Keratinocyte (primary cell): ENCODE measurements at regions not wholly inside any gene's neighbourhood (a gene's known extent, or its start where the extent isn't known, plus 50 kb on each side); places are given as distances from the start of the nearest gene placed in this dataset.

Experiments
- DNase-seq: peaks from one replicate; pipeline ENCODE4 v3.0.0-alpha.2; 2011; ENCODE audit warnings: low read depth, missing footprints, low spot score
- FAIRE-seq: peaks from 2 replicates; lab custom pipeline; 2011; peaks lifted over from hg19 to GRCh38; lab: Jason Lieb, UNC
- H2AFZ ChIP-seq: 2 replicates; pipeline ENCODE4 v1.6.0; 2012; ENCODE audit warnings: low read length, control low read depth, inconsistent platforms; ENCODE audit not compliant: control insufficient read depth
- H3K27ac ChIP-seq: 2 replicates; pipeline ENCODE4 v1.5.1; 2011; ENCODE audit warnings: low read length; ENCODE audit not compliant: control insufficient read depth, insufficient read depth
- H3K27me3 ChIP-seq: 3 replicates; pipeline ENCODE4 v1.6.0; 2011; ENCODE audit warnings: low read length; ENCODE audit not compliant: control insufficient read depth, insufficient read depth; ENCODE audit errors: extremely low read depth
- H3K36me3 ChIP-seq, 2 experiments: 2 replicates in 1 of 2; 3 replicates in 1 of 2; pipeline ENCODE4 v1.5.1; 2011; ENCODE audit warnings: low read length in 2 of 2, mild to moderate bottlenecking in 1 of 2; ENCODE audit not compliant: control insufficient read depth in 2 of 2, insufficient read depth in 2 of 2; ENCODE audit errors: extremely low read depth in 1 of 2
- H3K4me1 ChIP-seq: 3 replicates; pipeline ENCODE4 v1.5.1; 2011; ENCODE audit warnings: low read length; ENCODE audit not compliant: control insufficient read depth, insufficient read depth; ENCODE audit errors: extremely low read depth
- H3K4me2 ChIP-seq: 3 replicates; pipeline ENCODE4 v1.6.0; 2011; ENCODE audit warnings: low read depth, low read length; ENCODE audit not compliant: control insufficient read depth, insufficient read depth; ENCODE audit errors: extremely low read depth
- H3K4me3 ChIP-seq, 3 experiments: fragments of 200-600 bp in 1 of 3; sonication (generic) in 1 of 3; 2 replicates in 2 of 3; 3 replicates in 1 of 3; pipeline ENCODE4 v1.5.1; 2011 to 2016; ENCODE audit warnings: low read length in 3 of 3, mild to moderate bottlenecking in 3 of 3, control low read depth in 2 of 3, inconsistent platforms in 1 of 3, low read depth in 1 of 3, mixed read lengths in 1 of 3, mixed run types in 1 of 3, moderate library complexity in 1 of 3; ENCODE audit not compliant: control insufficient read depth in 2 of 3, insufficient read depth in 2 of 3; ENCODE audit errors: extremely low read depth in 1 of 3
- H3K79me2 ChIP-seq: 2 replicates; pipeline ENCODE4 v1.6.0; 2012; ENCODE audit warnings: low read length; ENCODE audit not compliant: control insufficient read depth, insufficient read depth
- H3K9ac ChIP-seq: 3 replicates; pipeline ENCODE4 v1.6.0; 2011; ENCODE audit warnings: low read length; ENCODE audit not compliant: control insufficient read depth, insufficient read depth; ENCODE audit errors: extremely low read depth
- H3K9me1 ChIP-seq: 3 replicates; pipeline ENCODE4 v1.6.0; 2011; ENCODE audit warnings: low read length; ENCODE audit not compliant: control insufficient read depth, insufficient read depth; ENCODE audit errors: extremely low read depth
- H3K9me3 ChIP-seq: 2 replicates; pipeline ENCODE4 v1.5.1; 2012; ENCODE audit warnings: low read depth, low read length; ENCODE audit not compliant: control insufficient read depth
- H4K20me1 ChIP-seq: 3 replicates; pipeline ENCODE4 v1.6.0; 2011; ENCODE audit warnings: low read length; ENCODE audit not compliant: control insufficient read depth, insufficient read depth; ENCODE audit errors: extremely low read depth
- EZH2 ChIP-seq: IDR thresholded peaks from one replicate; pipeline ENCODE4 v1.6.1; 2012; ENCODE audit warnings: inconsistent platforms, mild to moderate bottlenecking, low read length, moderate library complexity
- dilution Hi-C: fragments of 300-500 bp; cut with MboI; formaldehyde crosslinking; loops from one replicate; pipeline ENCODE4 v1.7.0; 2020; ENCODE audit warnings: low sequenced_read_pairs; ENCODE audit not compliant: extremely low pct_ligation_motif_present
- TF ChIP-seq, protein P1 (sequence below), 3 experiments: IDR thresholded peaks in 1 of 3; conservative IDR thresholded peaks in 1 of 3; optimal IDR thresholded peaks in 1 of 3; 2 replicates in 2 of 3; 3 replicates in 1 of 3; pipeline versions ENCODE3 to v1.5.1; 2011; ENCODE audit warnings: low read length in 3 of 3, mild to moderate bottlenecking in 3 of 3, moderate library complexity in 2 of 3, control low read depth in 1 of 3, inconsistent platforms in 1 of 3; ENCODE audit not compliant: insufficient read depth in 2 of 3; ENCODE audit errors: extremely low read depth in 1 of 3

GRCh38 chr2:16568998-16569784 is 96.4 kb downstream of the CYRIA start:
- Histone ChIP-seq H3K36me3 (no peaks in the 10 kb centered on the region), H3K4me2 (no peak overlapping the region), H3K79me2 (no peaks in the 10 kb centered on the region), H3K27me3 (no peaks in the 10 kb centered on the region), H3K9ac (no peak overlapping the region), H3K4me3 (no peak overlapping the region), H3K27ac (no peak overlapping the region), H4K20me1 (no peaks in the 10 kb centered on the region), H3K9me3 (no peaks in the 10 kb centered on the region), H2AFZ (no peak overlapping the region), H3K9me1 (no peaks in the 10 kb centered on the region), H3K4me1 (no peaks in the 10 kb centered on the region)
- DNase-seq (no peak), FAIRE-seq (no peak)
- TF ChIP-seq, protein P1, sequence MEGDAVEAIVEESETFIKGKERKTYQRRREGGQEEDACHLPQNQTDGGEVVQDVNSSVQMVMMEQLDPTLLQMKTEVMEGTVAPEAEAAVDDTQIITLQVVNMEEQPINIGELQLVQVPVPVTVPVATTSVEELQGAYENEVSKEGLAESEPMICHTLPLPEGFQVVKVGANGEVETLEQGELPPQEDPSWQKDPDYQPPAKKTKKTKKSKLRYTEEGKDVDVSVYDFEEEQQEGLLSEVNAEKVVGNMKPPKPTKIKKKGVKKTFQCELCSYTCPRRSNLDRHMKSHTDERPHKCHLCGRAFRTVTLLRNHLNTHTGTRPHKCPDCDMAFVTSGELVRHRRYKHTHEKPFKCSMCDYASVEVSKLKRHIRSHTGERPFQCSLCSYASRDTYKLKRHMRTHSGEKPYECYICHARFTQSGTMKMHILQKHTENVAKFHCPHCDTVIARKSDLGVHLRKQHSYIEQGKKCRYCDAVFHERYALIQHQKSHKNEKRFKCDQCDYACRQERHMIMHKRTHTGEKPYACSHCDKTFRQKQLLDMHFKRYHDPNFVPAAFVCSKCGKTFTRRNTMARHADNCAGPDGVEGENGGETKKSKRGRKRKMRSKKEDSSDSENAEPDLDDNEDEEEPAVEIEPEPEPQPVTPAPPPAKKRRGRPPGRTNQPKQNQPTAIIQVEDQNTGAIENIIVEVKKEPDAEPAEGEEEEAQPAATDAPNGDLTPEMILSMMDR (optimal IDR thresholded peaks at IDR 0.05 in 1 of 3, IDR thresholded peaks at IDR 0.05 in 1 of 3, conservative IDR thresholded peaks at IDR 0.05 in 1 of 3; ENCODE audit: extremely low read depth in 1 of 3, insufficient read depth in 2 of 3, low read length in 3 of 3): no peak
- TF ChIP-seq EZH2: no peak
- dilution Hi-C loops: no loop called here

DNA sequence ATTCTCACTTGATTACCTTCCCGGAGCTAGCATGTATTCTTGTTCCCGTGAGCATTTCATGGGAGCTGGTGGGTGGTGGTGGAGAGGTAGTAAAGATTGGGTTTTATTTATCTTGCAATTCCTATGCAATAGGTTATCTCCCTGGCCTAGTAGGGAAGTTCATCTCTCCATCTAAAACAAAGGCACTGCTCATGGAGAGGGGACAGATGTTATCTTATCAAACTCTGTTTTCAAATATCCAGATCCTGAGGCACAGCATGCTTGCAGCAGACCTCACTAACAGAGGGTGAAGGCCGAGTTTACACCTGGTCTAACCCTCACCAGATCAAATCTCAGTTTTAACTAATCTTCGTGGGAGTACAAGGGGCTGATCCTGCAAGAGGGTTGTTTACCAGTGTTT is 98.9 kb downstream of the CYRIA start:
- H3K27me3 ChIP-seq: no peaks in the 10 kb centered on the region
- dilution Hi-C loops: no loop called here
- TF ChIP-seq EZH2: no peak
- TF ChIP-seq, protein P1 (optimal IDR thresholded peaks at IDR 0.05 in 1 of 3, IDR thresholded peaks at IDR 0.05 in 1 of 3, conservative IDR thresholded peaks at IDR 0.05 in 1 of 3; ENCODE audit: extremely low read depth in 1 of 3, insufficient read depth in 2 of 3, low read length in 3 of 3): no peak
- H3K27ac ChIP-seq: no peak overlapping the region
- H2AFZ ChIP-seq: no peak overlapping the region
- FAIRE-seq: no peak
- H3K4me3 ChIP-seq: no peak overlapping the region
- H3K79me2 ChIP-seq: no peaks in the 10 kb centered on the region
- H3K9me1 ChIP-seq: no peaks in the 10 kb centered on the region
- no peaks in the 10 kb centered on the region for H3K9me3 ChIP-seq
- no peak overlapping the region for H3K4me2 ChIP-seq
- H3K4me1 ChIP-seq: no peaks in the 10 kb centered on the region
- no peak for DNase-seq
- H3K9ac ChIP-seq: no peak overlapping the region
- no peaks in the 10 kb centered on the region for H4K20me1 ChIP-seq
- no peaks in the 10 kb centered on the region for H3K36me3 ChIP-seq
